Daoy (cell line): ENCODE measurements at regions not wholly inside any gene's neighbourhood (a gene's known extent, or its start where the extent isn't known, plus 50 kb on each side); places are given as distances from the start of the nearest gene placed in this dataset.
"Not testable (repeated sequence)": the region's sequence is repeated elsewhere in the genome, so short reads cannot be mapped to it uniquely, and the experiment has no call there.

ENCODE experiments used
- DNase-seq: peaks from one replicate; pipeline ENCODE4 v3.0.0-alpha.2; 2015; ENCODE audit warnings: low read depth

GRCh38 chr7:65510187-65510538 lies 136.5 kb downstream of the ZNF92 start:
- DNase-seq = not testable (repeated sequence)

GRCh38 chr7:65519751-65520150 lies 146.1 kb downstream of the ZNF92 start:
- not testable (repeated sequence) for DNase-seq

- not testable (repeated sequence) for DNase-seq
These were observed 172.0 kb downstream of the ZNF92 start for GRCh38 chr7:65545465-65546161.

GRCh38 chr7:65549589-65550443 lies 176.2 kb downstream of the ZNF92 start:
- DNase-seq = not testable (repeated sequence)

DNA sequence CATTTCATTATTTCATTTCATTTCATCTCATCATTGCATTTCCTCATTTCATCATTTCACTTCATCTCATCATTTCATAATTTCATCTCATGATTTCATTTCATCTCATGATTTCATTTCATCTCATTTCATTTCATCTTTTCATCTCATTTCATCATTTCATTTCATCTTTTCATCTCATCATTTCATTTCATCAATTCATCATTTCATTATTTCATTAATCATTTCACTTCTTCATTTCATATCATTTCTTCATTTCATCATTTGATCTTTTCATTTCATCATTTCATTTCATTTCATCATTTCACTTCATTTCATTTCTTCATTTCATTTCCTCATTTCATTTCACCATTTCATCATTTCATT lies 176.8 kb downstream of the ZNF92 start:
- not testable (repeated sequence) for DNase-seq

GRCh38 chr7:65551042-65551441 lies 177.4 kb downstream of the ZNF92 start:
- DNase-seq = not testable (repeated sequence)

DNA sequence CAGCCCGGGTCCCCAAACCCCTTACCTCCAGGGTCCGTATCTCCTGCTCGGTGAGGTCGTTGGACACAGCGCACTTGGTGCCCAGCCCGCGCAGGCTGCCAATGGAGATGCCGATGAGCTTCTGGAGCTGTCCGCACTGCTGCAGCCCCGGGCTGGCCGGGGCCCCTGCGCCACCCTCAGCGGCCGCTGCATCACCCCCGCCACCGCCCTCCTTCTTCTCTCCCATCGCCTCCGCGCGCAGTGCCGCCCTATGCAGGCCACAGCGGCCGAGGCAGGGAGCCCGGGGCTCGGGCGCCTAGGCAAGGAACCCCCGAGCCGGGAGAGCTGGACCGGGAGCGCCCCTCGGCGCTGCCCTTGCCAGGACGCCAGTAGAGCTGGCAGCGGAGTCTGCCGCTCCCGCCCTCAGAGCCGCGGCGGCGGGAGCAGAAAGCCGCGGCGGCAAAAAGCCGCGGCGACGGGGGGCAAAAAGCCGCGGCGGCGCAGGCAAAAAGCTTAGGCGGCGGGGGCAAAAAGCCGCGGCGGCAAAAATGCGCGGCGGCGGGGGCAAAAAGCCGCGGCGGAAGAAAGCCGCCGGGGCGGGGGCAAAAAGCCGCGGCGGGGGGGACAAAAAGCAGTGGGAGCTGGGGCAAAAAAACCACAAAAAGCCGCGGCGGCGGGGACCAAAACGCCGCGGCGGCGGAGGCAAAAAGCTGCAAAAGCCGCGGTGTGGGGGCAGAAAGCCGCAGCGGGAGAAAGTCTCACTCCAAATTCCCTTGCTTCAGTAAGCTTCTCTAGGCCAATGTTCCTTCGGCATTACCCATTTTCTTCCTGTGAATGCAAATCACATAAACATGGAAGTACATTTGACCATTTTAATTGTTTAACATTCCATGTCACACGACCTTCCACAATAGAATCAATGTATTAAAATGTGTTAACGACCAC lies 181.2 kb downstream of the ZNF92 start:
- not testable (repeated sequence) for DNase-seq

DNA sequence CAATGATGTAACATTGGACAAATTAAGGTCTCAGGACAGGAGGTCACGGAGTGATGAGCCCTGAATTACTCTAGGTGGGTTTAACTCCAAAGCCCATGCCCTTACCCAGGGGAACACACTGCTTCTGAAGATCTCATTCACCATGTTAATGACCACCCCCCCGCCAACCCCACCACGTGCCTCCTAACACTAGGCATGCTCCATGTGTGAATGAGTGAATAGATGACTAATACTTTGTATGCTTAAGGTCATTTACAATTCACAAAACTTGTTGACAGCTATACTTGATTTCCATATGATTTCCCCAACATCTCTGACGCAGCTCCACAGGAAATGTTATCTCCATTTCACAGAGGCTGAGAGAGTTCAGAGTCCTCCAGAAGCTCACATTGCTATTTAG lies 184.9 kb downstream of the ZNF92 start:
- peak; percentile 82 for DNase-seq

DNA sequence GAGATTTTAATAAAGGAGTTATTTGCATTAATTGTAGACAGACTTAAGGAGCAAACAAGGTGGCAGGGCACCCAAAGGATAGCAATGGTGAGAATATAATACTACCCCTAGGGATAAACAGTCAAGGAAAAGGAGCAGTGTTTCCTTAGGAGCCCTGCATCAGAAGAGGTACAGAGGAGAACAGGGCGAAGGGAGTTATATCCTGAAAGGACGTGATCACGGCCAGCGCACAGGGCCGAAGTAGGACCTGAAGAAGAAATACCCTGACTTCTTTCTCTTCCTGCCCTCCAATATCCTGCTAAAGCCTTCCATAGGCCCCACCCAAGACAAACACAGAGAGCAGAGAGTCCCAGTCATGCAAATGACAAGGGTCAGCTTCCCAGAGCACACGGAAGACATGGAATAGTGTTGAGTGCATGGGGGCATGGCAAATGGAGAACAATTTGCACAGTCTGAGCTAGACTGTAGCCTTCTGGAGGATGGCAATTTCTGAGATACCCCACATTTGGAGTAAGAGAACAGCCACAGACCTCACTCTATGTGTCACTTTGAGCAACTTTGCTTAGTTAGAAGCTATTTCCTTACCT lies 188.2 kb downstream of the ZNF92 start:
- DNase-seq = not testable (repeated sequence)

GRCh38 chr7:65562522-65562921 lies 188.9 kb downstream of the ZNF92 start:
- not testable (repeated sequence) for DNase-seq

DNA sequence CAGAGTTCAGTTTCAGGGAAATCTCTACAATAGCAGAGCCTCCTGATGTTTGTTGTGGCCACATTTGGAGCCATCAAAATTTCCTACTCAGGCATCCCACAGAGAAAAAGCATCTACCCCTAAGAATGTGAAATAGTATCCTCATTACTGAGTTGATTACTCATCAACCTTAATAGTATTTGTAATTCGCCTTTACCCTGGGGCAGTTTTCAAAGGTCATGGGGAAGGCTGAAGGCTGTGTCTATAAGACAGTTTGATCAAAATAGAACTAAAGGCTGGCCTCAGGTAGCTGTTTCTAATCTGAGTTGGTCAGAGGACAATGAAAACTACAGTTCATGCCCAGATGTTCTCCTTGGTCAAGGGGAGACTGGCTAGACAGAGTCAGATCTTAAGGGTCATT lies 189.7 kb downstream of the ZNF92 start:
- DNase-seq = not testable (repeated sequence)

DNA sequence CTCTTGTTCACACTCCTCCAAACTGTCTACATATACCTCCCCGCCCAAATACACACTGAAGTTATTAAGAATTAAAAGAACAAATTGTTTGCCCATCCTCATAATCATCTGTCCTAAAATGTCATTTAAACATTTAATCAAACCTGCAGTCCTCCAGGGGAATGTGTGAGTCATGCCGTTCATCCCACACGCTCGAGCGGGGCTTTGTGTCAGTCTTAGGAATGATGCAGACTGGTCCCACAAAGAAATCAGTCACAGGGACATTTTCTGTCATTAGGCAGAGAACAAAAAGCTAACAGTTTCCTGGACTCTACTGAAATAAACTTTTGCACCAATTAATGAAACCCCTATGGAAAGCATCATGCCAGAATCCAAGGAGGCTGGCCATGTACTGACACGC lies 194.6 kb downstream of the ZNF92 start:
- DNase-seq = not testable (repeated sequence)

- DNase-seq = not testable (repeated sequence)
These were observed 197.3 kb downstream of the ZNF92 start for GRCh38 chr7:65570990-65571389.

DNA sequence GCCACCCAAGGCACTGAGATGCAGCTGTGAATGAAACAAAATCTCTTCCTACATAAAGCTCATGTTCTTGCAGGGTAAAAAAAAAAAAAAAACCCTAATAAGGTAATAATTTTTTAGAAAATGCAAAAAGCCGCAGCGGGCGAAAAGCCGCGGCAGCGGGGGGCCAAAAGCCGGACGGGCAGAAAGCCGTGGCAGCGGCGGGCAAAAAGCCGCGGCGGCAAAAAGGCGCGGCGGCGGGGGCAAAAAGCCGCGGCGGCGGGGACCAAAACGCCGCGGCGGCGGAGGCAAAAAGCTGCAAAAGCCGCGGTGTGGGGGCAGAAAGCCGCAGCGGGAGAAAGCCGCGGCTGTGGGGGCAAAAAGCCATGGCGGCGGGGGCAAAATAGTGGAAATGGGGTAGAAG lies 198.9 kb downstream of the ZNF92 start:
- DNase-seq = peak; percentile 21

GRCh38 chr7:65576370-65576769 lies 202.7 kb downstream of the ZNF92 start:
- not testable (repeated sequence) for DNase-seq

- DNase-seq = not testable (repeated sequence)
These were observed 209.0 kb downstream of the ZNF92 start for GRCh38 chr7:65582518-65583119.

DNA sequence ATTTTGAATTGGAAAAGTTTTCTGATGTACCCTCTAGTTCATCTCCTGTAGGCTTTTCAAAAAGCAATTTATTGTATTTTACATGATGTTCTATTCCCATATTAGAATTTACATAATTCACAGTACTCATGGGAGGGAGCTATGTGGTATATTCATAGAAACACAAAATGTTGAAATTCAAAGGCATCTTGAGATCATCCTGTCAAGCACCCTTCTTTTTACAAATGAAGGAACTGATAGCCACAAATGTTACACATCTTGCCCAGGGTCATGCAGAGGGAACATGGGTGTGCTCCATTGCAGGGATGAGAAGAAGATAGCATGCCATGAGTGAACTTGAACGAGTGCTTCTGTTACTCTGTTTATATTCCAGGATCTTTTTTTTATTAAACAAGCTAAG lies 228.8 kb downstream of the ZNF92 start:
- not testable (repeated sequence) for DNase-seq

DNA sequence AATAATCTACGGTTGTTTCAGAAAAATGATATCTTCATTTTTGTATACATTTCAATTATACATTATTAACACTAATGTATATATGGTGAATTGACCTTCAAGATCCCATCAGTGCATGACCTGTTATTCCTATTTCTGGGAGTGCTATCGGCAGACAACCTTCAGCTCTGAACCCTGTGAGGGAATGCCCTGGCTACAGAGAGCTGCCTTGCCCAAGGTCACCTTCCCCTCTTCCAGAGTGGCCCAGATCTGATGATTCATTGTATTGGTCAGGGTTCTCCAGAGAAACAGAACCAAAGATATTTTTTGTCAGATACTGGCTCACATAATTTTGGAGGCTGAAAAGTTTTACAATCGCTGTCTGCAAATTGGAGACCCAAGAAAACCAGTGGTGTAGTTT lies 235.5 kb downstream of the ZNF92 start:
- no peak for DNase-seq

- DNase-seq = not testable (repeated sequence)
These were observed 240.1 kb downstream of the ZNF92 start for GRCh38 chr7:65613644-65614289.

- not testable (repeated sequence) for DNase-seq
These were observed 242.5 kb downstream of the ZNF92 start for GRCh38 chr7:65616111-65616510.

DNA sequence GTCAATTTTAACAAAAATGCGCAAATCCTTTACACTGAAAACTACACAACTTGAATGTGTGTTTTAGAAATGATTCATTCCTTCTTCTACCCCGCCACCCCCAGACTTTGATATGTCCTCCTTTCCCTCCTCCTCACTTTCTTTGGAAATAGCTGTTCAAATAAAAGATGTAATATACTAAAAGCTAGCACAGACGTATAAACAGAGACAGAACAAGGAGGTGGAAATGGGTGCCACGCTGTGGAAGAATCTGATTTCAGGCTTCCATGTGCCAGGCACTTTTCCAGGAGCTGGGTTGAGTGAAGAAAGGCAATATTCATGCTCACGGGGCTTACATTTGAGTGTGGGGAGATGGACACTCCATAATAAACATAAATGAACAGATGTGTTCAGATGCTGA lies 246.6 kb downstream of the ZNF92 start:
- not testable (repeated sequence) for DNase-seq
